ENCODE measurements at regions not wholly inside any gene's neighbourhood (a gene's known extent, or its start where the extent isn't known, plus 50 kb on each side); places are given as distances from the start of the nearest gene placed in this dataset.

- no peak for DNase-seq (ENCODE audit: low spot score)
Observed at GRCh38 chr10:27451054-27451453, 53.0 kb upstream of the RAB18 start.

DNA sequence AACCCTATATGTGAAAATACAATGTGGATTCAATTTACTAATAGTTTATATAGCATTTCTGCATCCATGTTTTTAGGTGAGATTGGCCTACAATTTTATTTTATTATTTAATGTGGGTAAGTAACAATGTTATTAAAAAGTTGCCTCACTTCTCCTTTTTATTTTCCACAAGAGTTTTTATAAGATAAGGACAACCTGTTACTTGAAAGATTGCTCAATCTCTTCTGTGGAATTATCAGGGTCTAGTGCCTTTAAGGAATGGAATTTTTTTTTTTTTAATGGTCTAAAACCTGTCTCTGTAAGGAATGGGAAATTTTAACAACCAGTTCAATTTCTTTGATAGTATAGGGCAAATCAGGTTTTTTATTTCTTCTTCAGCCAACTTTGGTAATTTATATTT, 53.9 kb upstream of the RAB18 start:
- DNase-seq (ENCODE audit: low spot score): no peak

- DNase-seq (ENCODE audit: low spot score): no peak
Observed at GRCh38 chr10:27449571-27449970, 54.5 kb upstream of the RAB18 start.

GRCh38 chr10:27448921-27449320, 55.2 kb upstream of the RAB18 start:
- DNase-seq (ENCODE audit: low spot score): no peak

- no peak for DNase-seq (ENCODE audit: low spot score)
Observed at GRCh38 chr10:27447540-27447939, 56.6 kb upstream of the RAB18 start.

DNA sequence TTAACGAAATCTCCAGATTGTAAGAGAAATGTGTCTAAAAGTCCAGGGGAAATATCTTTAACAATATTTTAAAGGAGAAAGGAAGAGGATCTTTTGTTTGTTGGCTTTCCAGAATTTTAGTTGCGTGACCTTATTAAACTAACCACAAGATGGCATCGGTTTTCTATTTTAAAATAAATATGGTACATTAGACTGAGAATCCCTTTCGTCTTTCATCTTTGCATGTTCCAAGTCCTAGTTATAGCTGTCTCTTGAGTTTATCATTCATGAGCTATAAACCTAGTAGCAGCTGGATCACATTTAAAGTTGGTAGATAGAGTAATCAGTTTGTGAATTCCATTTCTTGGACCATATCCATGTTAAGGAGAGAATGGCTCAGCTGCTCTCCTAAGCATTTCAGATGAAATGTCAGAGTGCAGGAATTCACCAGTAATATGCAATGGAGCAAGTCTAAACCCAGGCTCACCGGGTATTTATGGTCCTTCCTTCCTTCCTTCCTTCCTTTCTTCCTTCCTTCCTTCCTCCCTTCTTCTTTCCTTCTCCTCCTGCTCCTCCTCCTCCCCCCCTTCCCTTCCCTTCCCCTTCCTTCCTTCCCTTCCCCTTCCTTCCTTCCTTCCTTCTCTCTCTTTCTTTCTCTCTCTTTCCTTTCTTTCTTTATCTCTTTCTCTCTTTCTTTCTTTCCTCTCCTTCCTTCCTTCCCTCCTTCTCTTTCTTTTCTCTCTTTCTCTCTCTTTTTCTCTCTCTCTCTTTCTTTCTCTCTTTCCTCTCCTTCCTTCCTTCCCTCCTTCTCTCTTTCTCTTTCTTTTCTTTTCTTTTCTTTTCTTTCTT, 57.8 kb upstream of the RAB18 start:
- peak; percentile 8 for DNase-seq (ENCODE audit: low spot score)

- no peak for DNase-seq (ENCODE audit: low spot score)
Observed at GRCh38 chr10:27445070-27445469, 59.0 kb upstream of the RAB18 start.

GRCh38 chr10:27440478-27440877, 63.6 kb upstream of the RAB18 start:
- DNase-seq (ENCODE audit: low spot score): no peak

GRCh38 chr10:27440021-27440420, 64.1 kb upstream of the RAB18 start:
- DNase-seq (ENCODE audit: low spot score): no peak

DNA sequence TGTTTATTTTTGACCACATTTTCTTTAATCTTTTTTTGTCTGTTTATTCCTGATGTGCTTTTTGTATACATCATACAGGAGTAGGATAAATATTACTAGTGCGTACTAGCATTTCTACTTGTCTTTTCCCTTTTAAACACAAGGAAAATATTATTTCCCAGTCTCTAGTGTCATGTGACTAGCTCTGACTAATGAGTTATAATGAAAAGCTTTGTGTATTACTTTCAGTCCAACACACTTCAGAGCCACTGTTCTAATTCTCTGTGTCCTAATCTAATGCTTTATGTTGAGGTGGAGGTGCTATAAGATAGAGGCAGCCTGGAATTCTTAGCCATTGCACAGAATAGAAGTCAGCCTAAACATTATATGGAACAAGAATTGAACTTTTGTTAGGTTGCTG, 65.0 kb upstream of the RAB18 start:
- DNase-seq (ENCODE audit: low spot score): no peak

DNA sequence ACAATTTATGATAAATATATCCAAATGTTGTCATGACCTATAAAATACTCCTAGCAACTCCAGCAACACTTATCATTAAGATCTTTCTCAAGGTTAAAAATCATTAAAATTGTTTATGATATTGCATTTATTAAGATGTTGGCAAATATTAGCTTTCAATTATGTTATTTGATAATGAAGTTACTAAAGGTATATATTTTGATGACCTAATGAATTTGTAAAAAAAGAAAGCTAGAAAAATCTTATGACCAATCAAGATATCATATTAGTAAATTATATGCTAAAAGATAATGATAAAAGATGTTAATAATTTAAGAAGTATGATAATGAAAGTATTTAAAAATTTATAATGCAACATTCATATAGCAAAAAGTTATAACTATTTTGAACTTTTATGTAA, 66.3 kb upstream of the RAB18 start:
- no peak for DNase-seq (ENCODE audit: low spot score)

GRCh38 chr10:27436710-27437109, 67.4 kb upstream of the RAB18 start:
- no peak for DNase-seq (ENCODE audit: low spot score)

- DNase-seq (ENCODE audit: low spot score): no peak
Observed at GRCh38 chr10:27433976-27434375, 70.1 kb upstream of the RAB18 start.

- no peak for DNase-seq (ENCODE audit: low spot score)
Observed at GRCh38 chr10:27426948-27427467, 77.1 kb upstream of the RAB18 start.

DNA sequence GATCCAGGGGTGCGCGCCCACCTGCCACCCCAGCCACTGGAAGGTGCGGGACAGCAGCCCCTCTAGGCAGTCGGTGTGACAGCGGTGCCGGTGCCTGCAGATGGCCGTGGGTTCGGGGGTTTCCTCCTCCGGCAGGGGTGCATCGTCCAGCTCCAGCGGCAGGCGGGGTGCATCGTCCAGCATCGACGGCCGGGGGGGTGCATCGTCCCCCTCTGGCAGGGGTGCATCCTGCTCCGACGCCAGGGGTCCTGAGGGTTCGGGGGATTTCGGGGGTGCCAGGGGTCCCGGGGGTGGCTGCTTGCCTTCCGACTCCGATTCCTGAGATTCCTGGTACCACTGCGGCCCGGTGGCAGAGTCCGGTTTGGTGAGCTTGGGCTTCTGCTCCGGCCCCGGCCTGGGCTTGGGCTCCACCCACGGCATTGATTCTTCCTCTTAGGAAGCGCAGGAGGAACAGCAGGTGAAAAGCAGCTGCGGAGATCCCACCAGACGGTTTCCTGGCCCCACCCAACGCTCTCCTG, 90.2 kb upstream of the RAB18 start:
- DNase-seq (ENCODE audit: low spot score): no peak

GRCh38 chr10:27413387-27413786, 90.7 kb upstream of the RAB18 start:
- DNase-seq (ENCODE audit: low spot score): no peak

GRCh38 chr10:27410153-27410552, 94.0 kb upstream of the RAB18 start:
- no peak for DNase-seq (ENCODE audit: low spot score)

GRCh38 chr10:27407271-27407670, 96.8 kb upstream of the RAB18 start:
- no peak for DNase-seq (ENCODE audit: low spot score)

GRCh38 chr10:27399871-27400270, 104.2 kb upstream of the RAB18 start:
- no peak for DNase-seq (ENCODE audit: low spot score)

DNA sequence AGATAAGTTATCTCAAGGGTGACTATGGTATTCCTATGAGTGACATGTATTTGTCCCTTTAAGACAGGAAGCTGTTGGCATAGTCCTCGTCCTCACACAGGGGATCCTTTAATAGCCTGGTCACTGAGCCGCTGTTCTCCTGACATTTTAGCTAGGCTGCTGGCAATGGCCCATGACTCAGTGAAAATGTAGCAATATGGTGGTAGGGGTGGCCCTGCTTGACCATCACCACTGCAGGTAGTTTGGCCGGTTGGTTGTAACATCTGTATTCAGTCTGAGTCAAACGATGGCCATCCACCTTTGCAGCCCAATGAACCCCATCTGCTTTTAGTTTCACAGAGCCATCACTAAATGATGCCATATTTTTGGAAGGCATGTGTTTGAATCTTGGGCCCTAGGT, 110.1 kb upstream of the RAB18 start:
- DNase-seq (ENCODE audit: low spot score): no peak

- no peak for DNase-seq (ENCODE audit: low spot score)
Observed at GRCh38 chr10:27392606-27393005, 111.5 kb upstream of the RAB18 start.

DNA sequence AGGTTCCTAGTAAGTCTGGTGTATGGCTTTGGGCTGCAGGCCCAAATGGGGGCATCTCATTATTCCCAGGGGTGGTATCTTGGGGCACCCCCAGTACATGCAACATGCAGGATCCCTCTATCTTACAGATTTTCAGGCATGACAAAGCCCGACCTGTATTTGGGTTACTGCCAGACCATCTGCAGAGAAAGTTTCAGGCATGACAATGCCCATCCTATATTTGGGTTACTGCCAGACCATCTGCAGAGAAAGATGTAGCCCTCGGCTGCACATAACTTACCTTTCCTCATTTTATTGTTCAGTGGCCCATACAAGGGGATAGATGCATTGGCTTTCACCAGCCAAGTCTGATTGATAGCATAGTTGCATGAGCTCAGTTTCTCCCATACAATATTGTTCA, 112.2 kb upstream of the RAB18 start:
- DNase-seq (ENCODE audit: low spot score): no peak

DNA sequence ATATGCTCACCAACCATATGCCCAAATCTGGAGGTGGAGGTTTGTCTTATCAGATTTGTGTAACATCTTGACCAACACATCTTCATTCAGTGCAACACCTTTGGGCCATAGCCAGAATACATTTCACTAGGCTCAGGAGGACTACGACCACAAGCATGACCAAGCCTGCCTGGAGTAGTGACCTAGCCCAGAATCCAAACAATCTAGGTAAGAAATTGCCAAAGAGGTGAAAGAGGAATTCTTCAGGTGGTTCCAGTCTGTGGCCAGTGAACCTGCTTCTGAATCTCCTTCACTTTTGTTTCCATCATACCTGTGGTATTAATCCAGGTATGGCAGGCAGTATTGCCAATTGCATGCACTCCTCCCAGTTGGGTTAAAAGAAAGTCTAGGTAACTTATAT, 112.8 kb upstream of the RAB18 start:
- DNase-seq (ENCODE audit: low spot score): no peak

DNA sequence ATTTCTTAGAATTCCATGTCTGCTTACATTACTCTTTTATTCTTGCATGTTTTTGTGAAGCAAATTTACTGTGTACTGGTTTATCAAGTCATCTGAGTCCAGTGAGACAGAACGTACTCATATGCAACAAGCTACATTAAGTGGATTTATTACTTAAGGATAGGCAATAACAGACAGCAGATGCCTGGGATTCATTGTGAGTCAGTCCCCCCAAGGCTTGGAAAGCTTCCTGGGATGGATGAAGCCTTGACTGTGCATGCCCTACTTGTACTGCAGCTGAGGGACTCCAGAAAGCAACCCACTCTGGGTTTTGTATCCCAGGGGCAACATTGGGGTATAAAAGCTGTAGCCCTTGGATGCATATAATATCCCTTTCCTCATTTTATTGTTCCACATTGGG, 113.4 kb upstream of the RAB18 start:
- DNase-seq (ENCODE audit: low spot score): no peak

All from Ammon's horn (tissue), 1 donor.